A673 (cell line): ENCODE measurements at regions not wholly inside any gene's neighbourhood (a gene's known extent, or its start where the extent isn't known, plus 50 kb on each side); places are given as distances from the start of the nearest gene placed in this dataset.
"Not testable (repeated sequence)": the region's sequence is repeated elsewhere in the genome, so short reads cannot be mapped to it uniquely, and the experiment has no call there.

Experiments used
- BruUV-seq: library from RNA; stranded (reverse); fragments of 400-500 nt; replicated peaks from 2 replicates; lab custom pipeline; 2021; lab: Mats Ljungman, UMichigan
- CTCF ChIA-PET: fragments of 300-600 bp; sonication (Branson Sonifier 250); formaldehyde crosslinking; loops from one replicate; lab custom pipeline; 2022; ENCODE audit warnings: antibody characterized with exemption; lab: Charles Lee
- POLR2A ChIA-PET: fragments of 300-600 bp; sonication (Branson Sonifier 250); formaldehyde crosslinking; loops from one replicate; lab custom pipeline; 2022; ENCODE audit warnings: antibody characterized with exemption; ENCODE audit not compliant: low non-redundant PET; lab: Charles Lee
- DNase-seq: peaks from one replicate; pipeline ENCODE4 v3.0.0-alpha.2; 2015; ENCODE audit warnings: low spot score
- H3K27ac ChIP-seq: fragments of 200-600 bp; sonication (generic); 2 replicates; pipeline ENCODE4 v1.5.1; 2016; ENCODE audit warnings: mixed run types, low read depth, mild to moderate bottlenecking, mixed read lengths, antibody characterized with exemption, low read length; ENCODE audit not compliant: poor library complexity, severe bottlenecking
- H3K27me3 ChIP-seq: fragments of 200-600 bp; sonication (generic); replicated peaks from 2 replicates; pipeline ENCODE4 v1.6.1; 2017; ENCODE audit warnings: mixed run types, low read depth, mild to moderate bottlenecking, mixed read lengths, antibody characterized with exemption, low read length; ENCODE audit not compliant: insufficient read depth, poor library complexity
- H3K36me3 ChIP-seq: fragments of 200-600 bp; sonication (generic); 2 replicates; pipeline ENCODE4 v1.6.1; 2016; ENCODE audit warnings: mixed run types, mild to moderate bottlenecking, mixed read lengths, antibody characterized with exemption, low read length; ENCODE audit not compliant: insufficient read depth, poor library complexity, severe bottlenecking
- H3K4me1 ChIP-seq: fragments of 200-600 bp; sonication (generic); 2 replicates; pipeline ENCODE4 v1.6.1; 2017; ENCODE audit warnings: mixed run types, mild to moderate bottlenecking, mixed read lengths, antibody characterized with exemption, low read length; ENCODE audit not compliant: insufficient read depth, poor library complexity, severe bottlenecking
- H3K4me3 ChIP-seq: fragments of 200-600 bp; sonication (generic); 2 replicates; pipeline ENCODE4 v1.5.1; 2016; ENCODE audit warnings: low read depth, mixed run types, mild to moderate bottlenecking, mixed read lengths, low read length; ENCODE audit not compliant: poor library complexity, severe bottlenecking
- H3K9me3 ChIP-seq: fragments of 200-600 bp; sonication (generic); 2 replicates; pipeline ENCODE4 v1.6.1; 2016; ENCODE audit warnings: mixed run types, low read depth, mild to moderate bottlenecking, mixed read lengths, antibody characterized with exemption, low read length; ENCODE audit not compliant: poor library complexity, severe bottlenecking
- intact Hi-C: fragments of 100-400 bp; cut with micrococcal nuclease; formaldehyde crosslinking; loops from one replicate; pipeline ENCODE4 v1.10.0; 2022; ENCODE audit not compliant: unreplicated experiment
- TF ChIP-seq, protein P1 (sequence below): fragments of 300-800, 200-600 bp; sonication (generic); conservative IDR thresholded peaks from 2 replicates; pipeline ENCODE4 v1.5.1; 2017; ENCODE audit warnings: low read depth, mild to moderate bottlenecking, antibody characterized with exemption, low read length, moderate library complexity, mixed read lengths

GRCh38 chr3:198167339-198168039 lies 207.5 kb downstream of the LMLN start:
- CTCF ChIA-PET, H3K9me3 ChIP-seq, H3K36me3 ChIP-seq, H3K4me3 ChIP-seq, H3K27ac ChIP-seq, BruUV-seq, intact Hi-C loops, H3K4me1 ChIP-seq, H3K27me3 ChIP-seq: not testable (repeated sequence)
- POLR2A ChIA-PET: interaction anchor here (0.6 kb wide), 1 partner anchor 218 kb away, joined by 3 read pairs; the partner anchor contains the start of gene RPL35A
- DNase-seq: peak; percentile 64
- TF ChIP-seq, protein P1, sequence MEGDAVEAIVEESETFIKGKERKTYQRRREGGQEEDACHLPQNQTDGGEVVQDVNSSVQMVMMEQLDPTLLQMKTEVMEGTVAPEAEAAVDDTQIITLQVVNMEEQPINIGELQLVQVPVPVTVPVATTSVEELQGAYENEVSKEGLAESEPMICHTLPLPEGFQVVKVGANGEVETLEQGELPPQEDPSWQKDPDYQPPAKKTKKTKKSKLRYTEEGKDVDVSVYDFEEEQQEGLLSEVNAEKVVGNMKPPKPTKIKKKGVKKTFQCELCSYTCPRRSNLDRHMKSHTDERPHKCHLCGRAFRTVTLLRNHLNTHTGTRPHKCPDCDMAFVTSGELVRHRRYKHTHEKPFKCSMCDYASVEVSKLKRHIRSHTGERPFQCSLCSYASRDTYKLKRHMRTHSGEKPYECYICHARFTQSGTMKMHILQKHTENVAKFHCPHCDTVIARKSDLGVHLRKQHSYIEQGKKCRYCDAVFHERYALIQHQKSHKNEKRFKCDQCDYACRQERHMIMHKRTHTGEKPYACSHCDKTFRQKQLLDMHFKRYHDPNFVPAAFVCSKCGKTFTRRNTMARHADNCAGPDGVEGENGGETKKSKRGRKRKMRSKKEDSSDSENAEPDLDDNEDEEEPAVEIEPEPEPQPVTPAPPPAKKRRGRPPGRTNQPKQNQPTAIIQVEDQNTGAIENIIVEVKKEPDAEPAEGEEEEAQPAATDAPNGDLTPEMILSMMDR: peak; percentile 77

- H3K4me3 ChIP-seq, DNase-seq, POLR2A ChIA-PET, intact Hi-C loops, BruUV-seq, H3K27me3 ChIP-seq, H3K27ac ChIP-seq, H3K4me1 ChIP-seq, H3K9me3 ChIP-seq, CTCF ChIA-PET, H3K36me3 ChIP-seq: not testable (repeated sequence)
Measured at GRCh38 chr3:198170781-198171180, 210.8 kb downstream of the LMLN start.

DNA sequence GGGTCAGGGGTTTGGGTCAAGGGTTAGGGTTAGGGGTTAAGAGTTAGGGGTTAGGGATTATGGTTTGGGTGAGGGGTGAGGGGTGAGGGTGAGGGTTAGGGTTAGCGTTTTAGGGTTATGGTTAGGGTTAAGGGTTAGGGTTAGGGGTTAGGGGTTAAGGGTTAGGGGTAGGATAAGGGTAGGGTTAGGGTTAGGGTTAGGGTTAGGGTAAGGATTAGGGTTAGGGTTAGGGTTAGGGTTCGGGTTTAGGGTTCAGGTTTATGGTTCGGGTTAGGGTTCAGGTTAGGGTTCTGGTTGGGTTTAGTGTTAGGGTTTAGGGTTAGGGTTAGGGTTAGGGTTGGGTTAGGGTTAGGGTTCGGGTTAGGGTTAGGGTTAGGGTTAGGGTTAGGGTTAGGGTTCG lies 213.1 kb downstream of the LMLN start:
- H3K4me1 ChIP-seq, H3K27me3 ChIP-seq, DNase-seq, BruUV-seq, H3K27ac ChIP-seq, CTCF ChIA-PET, POLR2A ChIA-PET, intact Hi-C loops, H3K4me3 ChIP-seq, H3K9me3 ChIP-seq, H3K36me3 ChIP-seq: not testable (repeated sequence)

DNA sequence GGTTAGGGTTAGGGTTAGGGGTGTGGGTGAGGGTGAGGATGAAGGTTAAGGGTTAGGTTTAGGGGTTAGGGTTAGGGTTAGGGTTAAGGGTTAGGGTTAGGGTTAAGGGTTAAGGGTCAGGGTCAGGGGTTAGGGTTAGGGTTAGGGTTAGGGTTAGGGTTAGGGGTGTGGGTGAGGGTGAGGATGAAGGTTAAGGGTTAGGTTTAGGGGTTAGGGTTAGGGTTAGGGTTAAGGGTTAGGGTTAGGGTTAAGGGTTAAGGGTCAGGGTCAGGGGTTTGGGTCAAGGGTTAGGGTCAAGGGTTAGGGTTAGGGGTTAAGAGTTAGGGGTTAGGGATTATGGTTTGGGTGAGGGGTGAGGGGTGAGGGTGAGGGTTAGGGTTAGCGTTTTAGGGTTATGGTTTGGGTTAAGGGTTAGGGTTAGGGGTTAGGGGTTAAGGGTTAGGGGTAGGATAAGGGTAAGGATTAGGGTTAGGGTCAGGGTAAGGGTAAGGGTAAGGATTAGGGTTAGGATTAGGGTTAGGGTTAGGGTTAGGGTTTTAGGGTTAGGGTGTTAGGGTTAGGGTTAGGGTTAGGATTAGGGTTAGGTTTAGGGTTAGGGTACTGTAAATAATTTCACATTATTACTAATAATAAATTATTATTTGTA lies 214.0 kb downstream of the LMLN start:
- H3K4me1 ChIP-seq, H3K9me3 ChIP-seq, H3K27ac ChIP-seq, H3K36me3 ChIP-seq, POLR2A ChIA-PET, intact Hi-C loops, H3K27me3 ChIP-seq, H3K4me3 ChIP-seq, CTCF ChIA-PET, BruUV-seq, DNase-seq: not testable (repeated sequence)
